Activated naive CD4-positive, alpha-beta T cell treated with anti-CD3 and anti-CD28 coated beads, Interleukin-2, amount 50 U/mL, for 72 hours (primary cell): ENCODE measurements at regions not wholly inside any gene's neighbourhood (a gene's known extent, or its start where the extent isn't known, plus 50 kb on each side); places are given as distances from the start of the nearest gene placed in this dataset.

ENCODE experiments used
- ATAC-seq, 2 donors: fragments of 150-1000 bp; cut with Tn5 transposase; 2 replicates each; pipeline ENCODE4 v1.10.0; 2021; ENCODE audit warnings: mild to moderate bottlenecking in 2 of 2, moderate library complexity in 2 of 2
- DNase-seq, 2 donors: peaks; one replicate each; pipeline ENCODE4 v3.0.0; 2021 to 2022; ENCODE audit warnings: low spot score in 2 of 2
- H3K27ac Mint-ChIP-seq, 2 donors: one replicate each; pipeline ENCODE4 v1.8.0; 2022; ENCODE audit warnings: mild to moderate bottlenecking in 2 of 2, mixed read lengths in 2 of 2
- H3K36me3 Mint-ChIP-seq, 2 donors: one replicate each; pipeline ENCODE4 v1.8.0; 2022; ENCODE audit warnings: mixed read lengths in 2 of 2
- H3K9me3 Mint-ChIP-seq, 2 donors: one replicate each; pipeline ENCODE4 v1.8.0; 2022; ENCODE audit warnings: mixed read lengths in 2 of 2

DNA sequence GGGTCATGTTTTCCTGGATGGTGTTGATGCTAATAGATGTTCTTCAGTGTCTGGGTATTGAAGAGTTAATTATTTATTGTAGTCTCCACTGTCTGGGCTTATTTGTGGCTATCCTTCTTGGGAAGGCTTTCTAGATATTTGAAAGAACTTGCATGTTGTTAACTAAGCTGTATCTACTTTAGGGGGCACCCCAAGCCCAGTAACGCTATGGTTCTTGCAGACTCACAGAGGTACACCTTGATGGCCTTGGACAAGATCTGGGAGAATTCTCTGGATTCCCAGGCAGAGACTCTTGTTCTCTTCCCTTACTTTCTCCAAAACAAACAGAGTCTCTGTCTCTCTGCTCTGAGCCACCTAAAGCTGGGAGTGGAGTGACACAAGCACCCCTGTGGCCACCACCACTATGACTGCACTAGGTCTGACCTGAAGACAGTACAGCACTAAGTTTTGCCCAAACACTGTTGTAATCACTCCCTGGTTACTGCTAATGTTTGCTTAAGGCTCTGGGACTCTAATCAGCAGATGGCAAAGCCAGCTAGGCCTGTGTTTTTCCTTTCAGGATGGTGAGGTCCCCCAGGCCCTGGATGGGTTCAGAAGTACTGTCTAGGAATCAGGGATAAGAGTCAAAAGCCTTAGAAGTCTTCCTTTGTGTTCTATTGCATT is 76.5 kb upstream of the C1orf21 start:
- Mint-ChIP-seq H3K9me3 (no peaks in the 10 kb centered on the region), H3K27ac (no peak overlapping the region), H3K36me3 (peaks cover 0 to 5% of the 10 kb centered on the region in 2 donors)
- ATAC-seq (no peak), DNase-seq (no peak)

DNA sequence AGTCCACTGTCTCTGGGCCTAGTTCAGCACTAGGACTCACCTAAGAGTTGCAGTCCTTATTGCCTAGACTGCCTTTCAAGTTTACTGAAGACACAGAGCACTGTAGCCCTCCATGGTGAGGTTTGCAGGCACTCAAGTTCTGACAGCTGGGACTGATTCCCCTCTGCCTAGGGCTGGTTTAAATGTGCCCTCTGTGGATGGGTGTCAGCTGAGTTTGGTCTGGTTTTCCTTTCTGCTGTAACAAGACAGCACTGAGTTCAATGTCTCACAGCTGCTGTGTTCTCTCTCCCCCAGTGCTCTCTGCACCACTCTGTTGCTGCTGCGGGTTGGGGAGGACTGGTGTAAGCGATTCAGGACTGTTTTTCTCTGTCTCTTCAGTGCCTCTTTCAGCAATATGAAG is 75.2 kb upstream of the C1orf21 start:
- no peak for DNase-seq
- Mint-ChIP-seq H3K36me3 (peaks cover 0 to 5% of the 10 kb centered on the region in 2 donors), H3K9me3 (no peaks in the 10 kb centered on the region), H3K27ac (no peak overlapping the region)
- ATAC-seq, result no peak

DNA sequence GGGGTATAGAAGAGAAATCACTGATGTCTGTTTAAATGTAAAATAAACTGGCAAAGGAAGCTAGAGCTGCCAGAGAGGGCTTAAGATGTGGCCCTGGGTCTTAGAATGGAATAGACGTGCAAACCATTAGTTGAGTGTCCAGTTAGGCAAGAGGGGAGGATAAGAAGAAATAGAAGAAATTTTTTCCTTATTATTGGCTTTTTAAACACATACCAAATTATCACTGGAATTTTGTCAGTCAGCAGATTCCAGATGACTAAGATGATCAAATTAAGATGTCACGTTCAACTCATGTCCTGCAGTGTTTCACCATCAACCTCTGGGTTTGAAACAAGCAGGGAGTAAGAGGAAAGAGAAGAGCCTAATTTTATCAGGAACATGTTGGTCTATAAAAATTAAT is 71.6 kb upstream of the C1orf21 start:
- peaks cover 0 to under 1% of the 10 kb centered on the region in 2 donors for H3K36me3 Mint-ChIP-seq
- H3K9me3 Mint-ChIP-seq, result no peaks in the 10 kb centered on the region
- ATAC-seq (no peak), DNase-seq (no peak)
- no peak overlapping the region for H3K27ac Mint-ChIP-seq

DNA sequence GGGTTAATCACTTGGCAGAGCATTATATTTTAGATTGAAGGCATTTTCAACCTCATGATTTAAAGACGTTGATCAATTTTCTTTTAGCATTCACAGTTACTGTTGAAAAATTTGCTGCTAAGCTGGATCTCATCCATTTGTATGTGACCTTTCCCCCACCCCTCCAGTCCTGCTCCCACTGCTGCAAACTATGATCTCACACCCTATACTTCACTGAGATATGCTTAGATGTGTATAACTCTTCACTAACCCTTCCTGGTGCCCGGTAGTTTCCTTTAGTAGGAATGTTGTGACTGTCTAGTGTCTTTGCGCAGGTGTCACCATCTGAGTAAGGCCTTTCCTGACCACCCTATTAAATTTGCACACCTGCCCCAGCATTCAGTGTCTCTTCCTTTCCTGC is 67.0 kb upstream of the C1orf21 start:
- Mint-ChIP-seq H3K9me3 (no peaks in the 10 kb centered on the region), H3K27ac (no peak overlapping the region), H3K36me3 (no peaks in the 10 kb centered on the region)
- ATAC-seq, result no peak
- no peak for DNase-seq

DNA sequence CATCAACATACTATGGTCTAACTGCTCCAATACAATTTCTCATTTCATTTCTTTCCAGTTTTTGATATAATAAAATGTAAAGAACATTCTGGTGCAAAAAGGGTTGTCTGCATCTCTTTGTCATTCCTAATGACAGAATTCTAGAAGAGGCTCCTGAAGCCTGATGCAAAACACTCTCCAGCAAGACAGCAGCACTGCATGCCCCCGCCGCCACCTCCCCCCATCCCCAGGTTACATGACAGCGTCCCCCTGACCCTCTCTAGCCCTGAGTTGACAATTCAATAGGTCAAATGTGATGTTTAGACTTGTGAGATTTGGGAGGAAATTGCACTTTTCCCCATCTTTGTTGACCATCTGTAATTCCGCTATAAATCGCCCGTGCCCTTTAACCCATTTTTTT is 64.6 kb upstream of the C1orf21 start:
- Mint-ChIP-seq H3K9me3 (no peaks in the 10 kb centered on the region), H3K27ac (no peak overlapping the region), H3K36me3 (no peaks in the 10 kb centered on the region)
- DNase-seq, result no peak
- ATAC-seq, result no peak

DNA sequence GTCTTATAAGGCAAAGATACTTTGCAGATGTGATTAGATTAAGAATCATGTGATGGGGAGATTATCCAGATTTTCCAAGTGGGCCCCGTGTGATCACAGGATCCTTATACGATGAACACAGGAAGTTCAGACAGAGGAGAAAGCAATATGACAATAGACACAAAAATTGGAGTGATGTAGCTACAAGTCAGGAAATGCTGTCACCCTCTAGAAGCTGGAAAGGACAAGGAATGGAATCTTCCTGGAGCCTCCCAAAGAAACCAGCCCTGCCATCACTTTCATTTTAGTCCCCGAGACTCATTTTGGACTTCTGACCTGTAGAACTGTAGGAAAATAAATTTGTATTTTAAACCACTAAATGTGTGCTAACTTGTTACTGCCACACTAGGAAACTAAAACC is 61.9 kb upstream of the C1orf21 start:
- DNase-seq (no peak), ATAC-seq (no peak)

DNA sequence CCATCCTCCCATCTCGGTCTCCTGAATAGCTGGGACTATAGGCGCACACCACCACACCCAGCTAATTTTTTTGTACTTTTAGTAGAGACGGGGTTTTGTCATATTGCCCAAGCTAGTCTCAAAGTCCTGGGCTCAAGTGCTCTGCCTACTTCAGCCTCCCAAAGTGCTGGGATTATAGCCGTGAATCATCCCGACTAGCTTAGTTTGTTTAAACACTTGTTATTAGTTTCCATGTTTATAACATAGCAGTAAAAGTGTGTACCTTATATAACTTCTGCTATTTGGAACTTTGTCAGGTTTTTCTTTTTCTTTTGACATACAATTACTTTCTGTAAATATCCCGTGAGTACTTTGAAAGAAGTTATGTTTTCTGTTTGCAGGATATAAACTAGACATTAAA is 60.6 kb upstream of the C1orf21 start:
- Mint-ChIP-seq H3K36me3 (no peaks in the 10 kb centered on the region), H3K9me3 (no peaks in the 10 kb centered on the region), H3K27ac (no peak overlapping the region)
- ATAC-seq (no peak), DNase-seq (no peak)

More for the DNA sequence above, 61.9 kb upstream of the C1orf21 start:
- Mint-ChIP-seq H3K36me3 (no peaks in the 10 kb centered on the region), H3K27ac (no peak overlapping the region), H3K9me3 (no peaks in the 10 kb centered on the region)

DNA sequence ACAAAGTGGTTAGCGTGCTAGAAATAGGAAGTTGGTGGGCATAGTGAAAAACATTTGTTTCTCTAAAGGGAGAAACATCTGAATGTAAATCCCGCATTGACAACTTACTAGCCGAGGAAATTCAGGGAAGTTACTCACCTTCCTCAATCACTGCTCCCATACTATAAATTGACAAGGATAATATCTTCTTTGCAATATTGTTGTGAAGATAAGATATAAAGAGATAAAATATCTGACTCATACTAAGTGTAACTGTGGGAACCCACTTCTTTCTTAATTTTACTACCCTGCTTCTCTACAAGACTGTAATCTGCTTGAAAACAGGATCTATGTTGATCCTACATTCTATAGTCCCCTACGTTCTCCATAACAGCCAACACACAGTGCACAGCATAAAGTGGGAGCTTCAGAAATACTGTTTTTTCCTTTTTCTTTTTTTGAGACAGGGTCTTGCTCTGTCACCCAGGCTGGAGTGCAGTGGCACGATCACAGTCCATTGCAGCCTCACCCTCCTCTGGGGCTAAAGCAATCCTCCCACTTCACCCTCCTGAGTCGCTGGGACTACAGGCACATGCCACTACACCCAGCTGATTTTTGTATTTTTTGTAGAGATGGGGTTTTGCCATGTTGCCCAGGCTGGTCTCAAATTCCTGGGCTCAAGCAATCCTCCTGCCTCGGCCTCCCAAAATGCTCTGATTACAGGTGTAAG is 57.4 kb upstream of the C1orf21 start:
- H3K27ac Mint-ChIP-seq, result no peak overlapping the region
- H3K9me3 Mint-ChIP-seq, result no peaks in the 10 kb centered on the region
- ATAC-seq (no peak), DNase-seq (no peak)
- no peaks in the 10 kb centered on the region for H3K36me3 Mint-ChIP-seq

DNA sequence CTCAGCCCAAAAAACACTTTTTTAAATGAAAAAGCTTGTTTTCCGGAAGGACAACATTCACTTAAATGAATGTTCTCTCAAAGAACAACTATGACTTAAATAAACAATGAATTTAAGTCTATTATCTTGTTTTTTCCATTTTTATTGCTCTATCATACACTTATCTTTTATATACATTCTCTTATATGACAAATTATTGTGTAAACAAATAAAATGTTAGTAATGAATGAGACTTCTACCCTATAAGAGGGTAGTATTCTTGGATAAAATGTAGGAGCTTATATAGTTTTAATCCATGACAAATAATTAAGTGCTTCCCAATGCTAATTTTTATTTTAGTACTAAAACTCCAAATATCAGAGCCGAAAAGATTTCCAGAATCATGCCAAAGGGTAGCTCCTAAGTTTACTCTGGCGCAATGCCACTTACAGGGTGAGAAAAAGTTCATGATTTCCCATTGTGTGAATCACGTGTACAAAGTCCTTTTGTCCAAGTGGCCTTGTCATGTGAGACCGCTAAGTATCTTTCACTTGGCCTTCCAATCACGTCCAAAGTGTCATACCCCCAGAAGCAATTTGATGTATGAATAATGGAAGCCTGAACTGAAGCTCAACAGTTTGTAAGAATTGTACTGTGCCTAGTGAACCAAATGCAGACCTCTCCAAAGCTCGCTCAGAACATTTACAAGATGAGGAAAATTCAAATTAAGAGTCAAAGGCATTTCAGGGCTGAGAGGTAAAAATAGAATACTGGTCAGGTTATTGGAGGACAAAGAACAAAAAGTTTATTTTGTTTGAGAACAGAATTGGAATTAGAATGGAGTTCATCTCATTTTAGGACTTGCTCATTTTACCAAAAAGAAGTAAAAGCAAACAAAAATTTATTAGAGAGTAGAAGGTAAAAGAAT is 56.6 kb upstream of the C1orf21 start:
- Mint-ChIP-seq H3K36me3 (no peaks in the 10 kb centered on the region), H3K27ac (no peak overlapping the region), H3K9me3 (no peaks in the 10 kb centered on the region)
- no peak for ATAC-seq
- no peak for DNase-seq

DNA sequence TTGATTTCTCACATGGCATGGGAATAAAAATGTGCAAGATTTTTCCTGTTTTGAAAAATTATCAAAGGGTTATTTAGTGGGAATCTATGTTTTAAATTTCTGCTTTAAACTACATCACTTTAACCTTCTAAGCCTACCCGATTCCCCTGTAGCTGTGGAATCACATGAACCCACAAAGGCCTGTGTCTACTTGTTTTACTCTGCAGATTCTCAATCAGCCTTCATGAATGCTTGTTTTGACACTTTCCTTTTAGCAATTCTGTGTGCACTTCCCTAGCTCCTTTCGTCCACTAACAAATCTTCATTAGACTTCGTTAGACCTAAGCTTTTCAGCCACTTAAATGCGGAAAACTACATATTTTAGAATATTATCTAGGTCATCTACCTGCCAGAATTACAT is 56.0 kb upstream of the C1orf21 start:
- DNase-seq (no peak), ATAC-seq (no peak)
- no peaks in the 10 kb centered on the region for H3K9me3 Mint-ChIP-seq
- H3K36me3 Mint-ChIP-seq, result no peaks in the 10 kb centered on the region
- H3K27ac Mint-ChIP-seq, result no peak overlapping the region
